ENCODE measurements at regions not wholly inside any gene's neighbourhood (a gene's known extent, or its start where the extent isn't known, plus 50 kb on each side); places are given as distances from the start of the nearest gene placed in this dataset.
A peak's percentile ranks its signal among the peaks of the same experiment; 100 is the strongest.

- no peak for TF ChIP-seq CTCF (IDR thresholded peaks at IDR 0.05)
- Mint-ChIP-seq H3K4me3 (ENCODE audit: unreplicated experiment) (no peak overlapping the region), H3K36me3 (ENCODE audit: low read depth) (no peaks in the 10 kb centered on the region), H3K27me3 (ENCODE audit: low read depth) (no peaks in the 10 kb centered on the region), H3K27ac (ENCODE audit: unreplicated experiment) (peak overlapping the region; percentile 29), H3K9me3 (ENCODE audit: low read depth) (no peaks in the 10 kb centered on the region), H3K4me1 (ENCODE audit: low read depth) (peaks cover 16% of the 10 kb centered on the region)
- DNase-seq (ENCODE audit: low spot score) = no peak
Observed at GRCh38 chr12:28023156-28023887, 50.8 kb upstream of the PTHLH start.

- Mint-ChIP-seq H3K36me3 (ENCODE audit: low read depth) (no peaks in the 10 kb centered on the region), H3K27ac (ENCODE audit: unreplicated experiment) (no peak overlapping the region), H3K9me3 (ENCODE audit: low read depth) (no peaks in the 10 kb centered on the region), H3K4me1 (ENCODE audit: low read depth) (peaks cover 16% of the 10 kb centered on the region), H3K4me3 (ENCODE audit: unreplicated experiment) (no peak overlapping the region), H3K27me3 (ENCODE audit: low read depth) (no peaks in the 10 kb centered on the region)
- no peak for DNase-seq (ENCODE audit: low spot score)
- no peak for TF ChIP-seq CTCF (IDR thresholded peaks at IDR 0.05)
Observed at GRCh38 chr12:28024231-28024995, 51.9 kb upstream of the PTHLH start.

- no peaks in the 10 kb centered on the region for H3K9me3 Mint-ChIP-seq (ENCODE audit: low read depth)
- TF ChIP-seq CTCF (IDR thresholded peaks at IDR 0.05) = no peak
- H3K27ac Mint-ChIP-seq (ENCODE audit: unreplicated experiment) = no peak overlapping the region
- no peaks in the 10 kb centered on the region for H3K36me3 Mint-ChIP-seq (ENCODE audit: low read depth)
- no peak for DNase-seq (ENCODE audit: low spot score)
- no peaks in the 10 kb centered on the region for H3K27me3 Mint-ChIP-seq (ENCODE audit: low read depth)
- peaks cover 16% of the 10 kb centered on the region for H3K4me1 Mint-ChIP-seq (ENCODE audit: low read depth)
- H3K4me3 Mint-ChIP-seq (ENCODE audit: unreplicated experiment) = no peak overlapping the region
Observed at GRCh38 chr12:28025821-28026505, 53.4 kb upstream of the PTHLH start.

GRCh38 chr12:28026701-28027100 lies 54.2 kb upstream of the PTHLH start:
- H3K4me1 Mint-ChIP-seq (ENCODE audit: low read depth) = peaks cover 16% of the 10 kb centered on the region
- DNase-seq (ENCODE audit: low spot score) = no peak
- H3K27me3 Mint-ChIP-seq (ENCODE audit: low read depth) = no peaks in the 10 kb centered on the region
- H3K9me3 Mint-ChIP-seq (ENCODE audit: low read depth) = no peaks in the 10 kb centered on the region
- no peak overlapping the region for H3K27ac Mint-ChIP-seq (ENCODE audit: unreplicated experiment)
- H3K4me3 Mint-ChIP-seq (ENCODE audit: unreplicated experiment) = no peak overlapping the region
- no peak for TF ChIP-seq CTCF (IDR thresholded peaks at IDR 0.05)
- no peaks in the 10 kb centered on the region for H3K36me3 Mint-ChIP-seq (ENCODE audit: low read depth)

GRCh38 chr12:28027328-28027727 lies 54.8 kb upstream of the PTHLH start:
- DNase-seq (ENCODE audit: low spot score) = no peak
- TF ChIP-seq CTCF (IDR thresholded peaks at IDR 0.05) = no peak
- H3K36me3 Mint-ChIP-seq (ENCODE audit: low read depth) = no peaks in the 10 kb centered on the region
- no peaks in the 10 kb centered on the region for H3K27me3 Mint-ChIP-seq (ENCODE audit: low read depth)
- H3K4me3 Mint-ChIP-seq (ENCODE audit: unreplicated experiment) = no peak overlapping the region
- H3K27ac Mint-ChIP-seq (ENCODE audit: unreplicated experiment) = no peak overlapping the region
- no peaks in the 10 kb centered on the region for H3K9me3 Mint-ChIP-seq (ENCODE audit: low read depth)
- H3K4me1 Mint-ChIP-seq (ENCODE audit: low read depth) = peaks cover 16% of the 10 kb centered on the region

Measured in chondrocyte (in vitro differentiated cells).